Esophagus squamous epithelium (tissue), 5 donors: ENCODE measurements at regions not wholly inside any gene's neighbourhood (a gene's known extent, or its start where the extent isn't known, plus 50 kb on each side); places are given as distances from the start of the nearest gene placed in this dataset.

Experiments used
- DNase-seq: peaks from one replicate; lab custom pipeline; 2025; lab: John Stamatoyannopoulos, UW
- H3K27ac ChIP-seq, 4 donors: fragments of 200-600 bp; sonication (generic); one replicate each; pipeline ENCODE4 v1.5.1; 2016 to 2019; ENCODE audit warnings: mild to moderate bottlenecking in 1 of 4
- H3K27me3 ChIP-seq, 4 donors: fragments of 200-600 bp; sonication (generic); 1 replicate in 3 of 4; 2 replicates in 1 of 4; pipeline versions ENCODE4 v1.5.1 to v1.6.0; 2017 to 2021; ENCODE audit warnings: antibody characterized with exemption in 1 of 4
- H3K36me3 ChIP-seq, 3 donors: fragments of 200-600 bp; sonication (generic); one replicate each; pipeline ENCODE4 v1.5.1; 2016 to 2019
- H3K4me1 ChIP-seq, 3 donors: fragments of 200-600 bp; sonication (generic); one replicate each; pipeline ENCODE4 v1.5.1; 2017 to 2019
- H3K4me3 ChIP-seq, 4 donors: fragments of 200-600 bp; sonication (generic); 1 replicate in 3 of 4; 2 replicates in 1 of 4; pipeline ENCODE4 v1.5.1; 2016 to 2019; ENCODE audit warnings: mild to moderate bottlenecking in 2 of 4, moderate library complexity in 1 of 4
- H3K9me3 ChIP-seq, 3 donors: fragments of 200-600 bp; sonication (generic); one replicate each; pipeline ENCODE4 v1.5.1; 2016 to 2019
- CTCF ChIP-seq, 6 experiments: fragments of 450-650 bp in 4 of 6; fragments of 200-600 bp in 2 of 6; sonication (generic) in 2 of 6; IDR thresholded peaks; one replicate each; pipeline ENCODE4 v1.5.1; 2016 to 2019; ENCODE audit warnings: antibody characterized with exemption in 6 of 6, mild to moderate bottlenecking in 4 of 6, moderate library complexity in 4 of 6
- POLR2A ChIP-seq, 4 donors: fragments of 450-650 bp; IDR thresholded peaks; one replicate each; pipeline ENCODE4 v1.6.1; 2017; ENCODE audit warnings: antibody characterized with exemption in 4 of 4, mild to moderate bottlenecking in 4 of 4, moderate library complexity in 3 of 4
- WGBS, 2 donors: methylation state at CpG; one replicate each; pipeline ENCODE4 v1.1.5; 2018; 5-methylcytosine and 5-hydroxymethylcytosine counted together
- intact Hi-C: fragments of 100-400 bp; cut with DNase I; formaldehyde crosslinking; loops from one replicate; pipeline ENCODE4 v1.15.0; 2022
- donor health status: DM: yes; HTN: yes; CAD: no.

GRCh38 chr20:39941245-39941644, 747.8 kb downstream of the MAFB start:
- Histone ChIP-seq H3K27ac (no peak overlapping the region), H3K4me3 (no peak overlapping the region), H3K9me3 (no peaks in the 10 kb centered on the region), H3K4me1 (peaks cover 0 to 5% (median 3%) of the 10 kb centered on the region in 3 donors), H3K36me3 (no peaks in the 10 kb centered on the region), H3K27me3 (peaks cover 0 to 3% (median 0%) of the 10 kb centered on the region in 4 donors)
- no peak for DNase-seq
- TF ChIP-seq CTCF (IDR thresholded peaks at IDR 0.05) (no peak), POLR2A (IDR thresholded peaks at IDR 0.05) (no peak)
- WGBS, 2 donors = 13 to 55% methylated on average over 1 of the region's 1 CpG
- intact Hi-C loops = no loop called here

- intact Hi-C loops = no loop called here
- H3K9me3 ChIP-seq = no peaks in the 10 kb centered on the region
- peaks cover 0 to 3% (median 0%) of the 10 kb centered on the region in 4 donors for H3K27me3 ChIP-seq
- TF ChIP-seq POLR2A (IDR thresholded peaks at IDR 0.05) (no peak), CTCF (IDR thresholded peaks at IDR 0.05) (no peak)
- WGBS, 2 donors = 79 to 85% methylated on average over 2 of the region's 2 CpGs
- H3K36me3 ChIP-seq = no peaks in the 10 kb centered on the region
- DNase-seq = no peak
- no peak overlapping the region for H3K4me3 ChIP-seq
- peaks cover 0 to 5% (median 3%) of the 10 kb centered on the region in 3 donors for H3K4me1 ChIP-seq
- no peak overlapping the region for H3K27ac ChIP-seq
Observed at GRCh38 chr20:39939241-39939865, 749.7 kb downstream of the MAFB start.

DNA sequence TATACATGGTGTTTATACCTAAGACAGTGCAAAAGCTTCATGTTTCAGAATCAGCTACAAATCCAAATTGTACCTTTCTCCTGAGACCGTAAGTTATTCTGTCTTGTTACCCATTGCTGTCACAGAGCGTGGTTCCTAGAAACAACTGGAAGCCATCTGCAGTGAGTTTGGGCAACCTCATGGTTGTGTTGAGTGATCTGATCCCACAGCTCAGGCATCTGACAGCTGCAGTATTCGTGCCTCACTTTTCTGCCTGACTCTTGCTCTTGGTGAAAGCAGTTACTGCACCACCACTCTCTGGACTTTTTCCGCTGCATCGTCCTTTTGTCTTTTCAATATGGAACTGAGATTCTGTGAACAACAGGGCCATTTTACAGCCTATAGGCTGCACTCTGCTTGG, 752.6 kb downstream of the MAFB start:
- Histone ChIP-seq H3K27me3 (peaks cover 0 to 3% (median 0%) of the 10 kb centered on the region in 4 donors), H3K4me3 (no peak overlapping the region), H3K9me3 (no peaks in the 10 kb centered on the region), H3K36me3 (no peaks in the 10 kb centered on the region), H3K27ac (no peak overlapping the region), H3K4me1 (peaks cover 0 to 4% (median 3%) of the 10 kb centered on the region in 3 donors)
- no peak for DNase-seq
- no peak for TF ChIP-seq POLR2A (IDR thresholded peaks at IDR 0.05)
- TF ChIP-seq CTCF (IDR thresholded peaks at IDR 0.05) = no peak
- 76 to 80% methylated on average over 5 of the region's 5 CpGs for WGBS, 2 donors
- intact Hi-C loops = no loop called here

DNA sequence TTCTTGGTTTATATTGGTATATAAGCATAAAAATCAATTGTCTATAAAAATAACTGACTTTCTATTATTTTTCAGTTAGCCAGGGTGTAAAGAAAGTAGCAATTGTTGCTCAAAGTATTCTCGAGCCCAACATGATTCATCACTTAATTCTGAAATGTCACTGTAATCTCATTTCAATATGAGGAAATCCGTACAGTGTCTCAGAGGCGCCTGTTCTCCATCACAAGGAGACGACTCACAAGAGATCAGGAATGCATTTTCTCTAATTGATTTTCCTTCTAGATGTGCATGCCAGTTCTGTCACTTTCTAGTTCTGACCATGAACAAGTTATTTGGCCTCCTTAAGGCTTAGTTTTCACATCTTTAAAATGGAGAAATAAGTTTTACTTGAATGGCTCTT, 753.1 kb downstream of the MAFB start:
- WGBS, 2 donors = 32 to 49% methylated on average over 4 of the region's 4 CpGs
- no peaks in the 10 kb centered on the region for H3K4me1 ChIP-seq
- DNase-seq = no peak
- H3K4me3 ChIP-seq = no peak overlapping the region
- no peak for TF ChIP-seq CTCF (IDR thresholded peaks at IDR 0.05)
- no peak for TF ChIP-seq POLR2A (IDR thresholded peaks at IDR 0.05)
- intact Hi-C loops = no loop called here
- H3K27ac ChIP-seq = no peak overlapping the region
- H3K27me3 ChIP-seq = peaks cover 0 to 3% (median 0%) of the 10 kb centered on the region in 4 donors
- H3K9me3 ChIP-seq = no peaks in the 10 kb centered on the region
- H3K36me3 ChIP-seq = no peaks in the 10 kb centered on the region

GRCh38 chr20:39916236-39916765, 772.7 kb downstream of the MAFB start:
- no peak for TF ChIP-seq CTCF (IDR thresholded peaks at IDR 0.05)
- no peak for TF ChIP-seq POLR2A (IDR thresholded peaks at IDR 0.05)
- Histone ChIP-seq H3K27ac (no peak overlapping the region), H3K9me3 (no peaks in the 10 kb centered on the region), H3K4me3 (no peak overlapping the region), H3K36me3 (no peaks in the 10 kb centered on the region), H3K27me3 (no peaks in the 10 kb centered on the region), H3K4me1 (no peaks in the 10 kb centered on the region)
- no peak for DNase-seq
- intact Hi-C loops = no loop called here
- WGBS, 2 donors = 78 to 81% methylated on average over 2 of the region's 2 CpGs
